ENCODE measurements at regions not wholly inside any gene's neighbourhood (a gene's known extent, or its start where the extent isn't known, plus 50 kb on each side); places are given as distances from the start of the nearest gene placed in this dataset.
"Not testable (repeated sequence)": the region's sequence is repeated elsewhere in the genome, so short reads cannot be mapped to it uniquely, and the experiment has no call there.

DNA sequence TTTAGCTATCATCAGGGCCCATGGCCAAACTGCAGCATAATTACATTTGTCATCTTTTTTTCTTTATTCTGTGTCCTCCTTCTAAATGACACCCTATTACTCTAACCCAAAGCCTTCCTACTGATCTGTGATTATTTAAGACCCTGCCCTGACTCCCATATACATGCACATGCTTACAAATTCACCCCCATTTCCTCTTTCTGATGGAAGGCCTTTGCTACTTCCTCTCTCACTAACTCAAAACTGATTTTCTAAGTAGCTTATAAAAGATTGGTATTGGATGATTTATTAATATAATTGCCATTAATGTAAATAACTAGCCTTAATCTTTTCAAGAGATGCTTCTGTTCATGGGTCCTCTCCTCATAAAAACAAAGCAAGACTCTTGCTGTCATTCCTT lies 179.2 kb downstream of the EDEM1 start:
- DNase-seq: no peak

DNA sequence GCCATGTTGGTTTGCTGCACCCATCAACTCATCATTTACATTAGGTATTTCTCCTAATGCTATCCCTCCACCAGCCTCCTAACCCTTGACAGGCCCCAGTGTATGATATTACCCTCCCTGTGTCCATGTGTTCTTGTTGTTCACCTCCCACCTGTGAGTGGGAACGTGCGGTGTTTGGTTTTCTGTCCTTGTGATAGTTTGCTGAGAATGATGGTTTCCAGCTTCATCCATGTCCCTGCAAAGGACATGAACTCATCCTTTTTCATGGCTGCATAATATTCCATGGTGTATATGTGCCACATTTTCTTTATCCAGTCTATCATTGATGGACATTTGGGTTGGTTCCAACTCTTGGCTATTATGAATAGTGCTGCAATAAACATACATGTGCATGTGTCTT lies 184.0 kb downstream of the EDEM1 start:
- not testable (repeated sequence) for DNase-seq

GRCh38 chr3:5376761-5377160 lies 189.3 kb downstream of the EDEM1 start:
- no peak for DNase-seq

GRCh38 chr3:5379266-5379665 lies 191.8 kb downstream of the EDEM1 start:
- not testable (repeated sequence) for DNase-seq

GRCh38 chr3:5383486-5384263 lies 196.2 kb downstream of the EDEM1 start:
- DNase-seq: not testable (repeated sequence)

DNA sequence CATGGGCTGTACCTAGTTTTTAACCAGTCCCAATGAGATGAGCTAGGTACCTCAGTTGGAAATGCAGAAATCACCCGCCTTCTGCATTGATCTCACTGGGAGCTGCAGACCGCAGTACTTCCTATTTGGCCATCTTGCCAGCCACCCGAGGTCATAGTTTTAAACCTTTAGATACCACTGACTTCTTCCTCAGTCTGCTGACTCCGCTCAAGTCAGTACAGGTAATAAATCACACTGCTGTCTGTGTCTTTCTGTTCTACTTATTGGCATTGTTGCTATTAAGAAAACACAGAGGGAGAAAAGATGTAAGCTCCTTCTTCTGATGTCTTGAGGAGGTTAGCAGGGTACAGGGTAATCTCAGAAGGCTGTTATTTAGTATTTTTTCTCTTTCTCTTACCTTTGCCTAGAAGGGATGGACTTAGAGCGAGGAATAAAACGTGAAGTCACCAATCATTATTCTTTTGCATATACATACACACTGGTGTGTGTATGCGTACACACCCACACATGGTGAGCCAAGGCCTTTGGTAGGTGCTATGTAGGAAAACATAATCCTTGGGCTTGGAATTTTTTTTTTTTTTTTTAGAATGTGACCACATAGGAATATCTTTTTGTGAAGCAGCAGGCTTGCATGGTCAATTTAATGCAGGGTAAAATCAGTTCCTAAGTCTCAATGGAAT lies 197.2 kb downstream of the EDEM1 start:
- no peak for DNase-seq

DNA sequence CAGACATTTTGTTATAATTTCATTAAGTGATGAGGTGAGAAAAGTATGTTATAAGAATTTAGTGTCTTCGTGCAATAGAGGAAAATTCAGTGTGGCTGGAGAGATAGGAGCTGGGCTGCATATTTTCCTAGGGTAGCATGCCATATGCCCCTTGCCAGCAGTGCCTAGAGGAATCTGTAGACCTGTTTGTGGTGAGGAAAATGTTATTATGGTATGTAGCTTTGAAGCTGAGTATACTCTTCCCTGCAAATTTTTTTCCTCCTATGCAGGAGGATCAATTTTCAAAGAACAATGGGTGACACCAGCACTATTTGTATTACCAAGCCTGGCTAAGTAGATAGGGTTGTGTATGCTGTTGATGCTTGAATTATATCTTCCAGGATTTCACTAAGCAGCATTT lies 200.6 kb downstream of the EDEM1 start:
- no peak for DNase-seq

DNA sequence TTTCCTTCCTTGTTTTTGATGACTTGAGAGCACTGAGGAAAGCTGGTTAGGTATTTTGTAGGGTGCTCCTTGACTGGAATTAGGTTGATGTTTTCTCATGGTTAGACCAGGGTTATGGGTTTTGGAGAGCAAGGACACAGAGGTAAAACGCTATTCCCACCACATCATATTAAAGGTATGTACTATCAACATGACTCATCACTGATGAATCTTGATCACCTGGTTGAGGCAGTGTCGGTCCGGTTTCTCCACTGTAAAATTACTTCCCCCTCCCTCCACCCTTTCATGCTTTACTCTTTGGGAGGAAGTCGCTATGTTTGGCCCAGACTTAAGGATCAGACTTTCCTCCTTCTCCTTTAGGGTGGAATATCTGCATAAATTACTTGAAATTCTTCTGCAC lies 201.6 kb downstream of the EDEM1 start:
- no peak for DNase-seq

GRCh38 chr3:5390221-5390620 lies 202.7 kb downstream of the EDEM1 start:
- no peak for DNase-seq

DNA sequence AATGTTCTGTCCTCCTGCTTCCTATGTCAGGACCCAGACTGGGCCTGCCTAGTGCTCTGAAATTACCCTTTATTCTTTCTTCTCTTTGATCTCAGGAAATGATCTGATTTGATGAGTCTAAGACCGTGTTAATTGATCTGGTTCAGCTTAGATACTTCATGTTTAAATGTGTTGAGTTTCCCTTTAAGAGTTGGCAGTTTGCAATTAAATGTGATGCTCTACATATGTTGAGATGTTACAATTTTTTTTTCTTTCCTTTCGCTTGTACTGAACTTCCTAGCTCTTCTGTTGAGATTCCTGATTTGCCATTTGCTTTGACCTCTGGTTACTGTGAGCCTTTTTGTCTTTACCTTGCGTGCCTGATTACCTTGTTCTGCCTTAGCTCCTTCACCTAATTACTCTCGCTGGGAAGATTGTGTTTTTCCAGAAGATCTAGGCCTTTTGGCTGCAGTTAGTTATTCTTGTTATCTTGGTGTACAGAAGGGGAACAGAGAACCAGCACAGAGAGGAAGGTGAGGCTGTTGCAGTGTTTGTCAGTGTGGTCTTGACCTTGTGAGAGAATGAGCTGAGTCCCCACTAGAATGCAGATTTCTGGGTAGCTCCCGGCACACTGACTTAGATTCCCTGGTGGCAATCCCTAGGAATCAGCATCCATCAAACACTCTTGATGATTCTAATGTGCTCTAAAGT lies 203.6 kb downstream of the EDEM1 start:
- DNase-seq: no peak

DNA sequence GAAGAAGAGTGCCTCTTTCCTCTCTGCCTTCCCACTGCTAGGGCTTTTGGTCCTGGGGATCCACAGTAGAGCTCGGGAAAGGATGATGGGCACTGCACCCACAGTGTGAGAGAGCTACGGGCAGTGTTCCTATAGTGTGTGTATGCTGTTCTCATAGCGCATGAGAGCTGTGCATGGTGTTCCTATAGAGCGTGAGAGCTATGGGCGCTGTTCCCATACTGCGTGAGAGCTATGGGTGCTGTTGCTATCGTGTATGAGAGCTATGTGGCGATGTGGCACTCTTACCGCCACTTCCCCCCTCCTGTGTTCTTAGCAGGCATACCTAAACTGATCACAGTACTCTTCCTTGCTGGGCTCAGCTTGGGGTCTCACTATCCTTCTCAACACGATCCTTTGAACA lies 213.5 kb downstream of the EDEM1 start:
- no peak for DNase-seq

DNA sequence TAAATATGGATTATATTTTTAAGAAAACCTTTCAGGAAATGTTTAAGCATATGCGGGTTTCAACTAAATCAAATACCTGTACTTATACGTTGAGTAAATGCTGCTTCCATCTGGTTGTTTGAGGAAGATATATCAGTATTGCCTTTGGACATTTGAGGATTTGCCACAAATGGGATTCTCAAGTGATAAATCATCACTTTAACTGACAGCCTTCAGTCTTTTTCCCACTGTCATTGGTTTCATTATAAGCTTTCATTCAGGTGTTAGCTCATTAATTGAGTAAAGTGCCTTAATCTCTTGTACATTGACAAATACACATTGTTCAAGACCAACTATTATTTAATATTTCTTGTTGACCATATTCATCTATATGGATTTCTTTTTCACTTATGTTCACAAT lies 217.2 kb downstream of the EDEM1 start:
- DNase-seq: no peak

DNA sequence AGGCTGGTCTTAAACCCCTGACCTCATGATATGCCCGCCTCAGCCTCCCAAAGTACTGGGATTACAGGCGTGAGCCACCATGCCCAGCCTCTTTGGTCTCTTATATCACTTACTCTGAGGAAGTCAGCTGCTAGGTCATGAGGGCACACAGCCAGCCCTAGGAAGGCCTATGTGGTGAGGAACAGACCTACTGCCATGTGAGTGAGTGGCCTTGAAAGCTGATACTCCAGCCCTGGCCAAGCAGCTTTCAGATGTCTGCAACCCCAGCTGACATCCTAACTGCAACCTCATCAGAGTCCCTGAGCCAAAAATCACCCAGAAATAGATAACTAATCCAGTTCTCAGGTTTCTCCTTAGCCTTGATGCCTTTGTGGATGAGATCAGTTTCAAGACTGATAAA lies 224.3 kb downstream of the EDEM1 start:
- DNase-seq: no peak

GRCh38 chr3:5423076-5423475 lies 235.6 kb downstream of the EDEM1 start:
- DNase-seq: no peak

- DNase-seq: no peak
Observed at GRCh38 chr3:5423523-5423922, 236.0 kb downstream of the EDEM1 start.

DNA sequence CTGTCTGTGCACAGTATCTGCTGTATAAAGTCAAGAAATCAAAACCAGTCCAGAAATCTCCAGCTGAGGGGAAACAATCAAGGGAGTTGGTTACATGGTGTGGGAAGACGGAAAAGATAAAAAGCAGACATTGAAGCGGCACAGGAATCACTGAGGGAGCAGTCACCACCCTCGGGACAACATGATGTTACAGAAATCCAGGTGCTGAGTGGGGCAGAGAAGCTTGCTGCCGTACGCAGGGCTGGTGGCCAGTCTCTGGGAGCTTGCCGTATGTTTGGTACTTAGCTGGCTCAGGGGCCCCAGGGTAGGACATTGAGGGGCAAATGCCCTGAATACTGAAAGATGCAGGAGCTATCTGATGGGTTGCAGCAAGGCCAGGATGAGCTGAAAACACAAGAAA lies 237.9 kb downstream of the EDEM1 start:
- DNase-seq: no peak

DNA sequence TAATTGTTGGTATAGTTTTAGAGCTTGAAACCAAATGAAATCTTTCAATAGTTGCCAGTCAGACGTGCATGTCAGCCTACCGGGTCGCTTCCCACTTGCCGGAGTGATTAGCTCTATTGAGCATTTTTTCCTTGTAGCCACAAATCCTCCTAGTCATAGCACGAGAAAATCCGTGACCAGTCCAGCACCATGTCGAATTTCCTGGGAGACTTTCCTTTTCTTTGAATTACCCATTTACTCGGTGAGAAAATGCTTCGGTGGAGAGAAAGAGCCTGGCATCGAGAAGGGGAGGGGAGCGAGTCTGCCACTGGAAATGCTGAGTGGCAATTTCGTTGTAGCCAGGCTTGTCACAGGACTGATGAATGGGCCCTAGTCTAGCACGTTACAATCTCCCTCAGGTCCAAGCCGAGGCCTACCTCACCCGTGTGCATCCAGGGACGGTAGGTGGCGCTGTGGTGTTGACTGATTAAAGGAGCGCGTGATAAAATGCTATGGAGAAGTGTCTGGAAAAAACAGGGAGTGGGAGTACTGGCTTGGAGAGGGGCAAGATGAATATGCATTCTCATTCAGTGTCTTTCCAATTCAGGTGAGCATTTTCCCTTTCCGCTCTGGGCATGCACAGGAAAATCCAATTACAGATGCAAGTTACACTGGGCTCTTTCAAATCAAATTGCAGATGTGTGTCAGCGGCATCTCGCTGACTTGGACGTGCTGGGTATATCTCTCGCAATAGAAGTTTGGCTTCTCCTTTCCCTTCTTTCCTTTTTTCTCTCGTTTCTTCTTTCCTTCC lies 238.8 kb downstream of the EDEM1 start:
- peak; percentile 86 for DNase-seq

DNA sequence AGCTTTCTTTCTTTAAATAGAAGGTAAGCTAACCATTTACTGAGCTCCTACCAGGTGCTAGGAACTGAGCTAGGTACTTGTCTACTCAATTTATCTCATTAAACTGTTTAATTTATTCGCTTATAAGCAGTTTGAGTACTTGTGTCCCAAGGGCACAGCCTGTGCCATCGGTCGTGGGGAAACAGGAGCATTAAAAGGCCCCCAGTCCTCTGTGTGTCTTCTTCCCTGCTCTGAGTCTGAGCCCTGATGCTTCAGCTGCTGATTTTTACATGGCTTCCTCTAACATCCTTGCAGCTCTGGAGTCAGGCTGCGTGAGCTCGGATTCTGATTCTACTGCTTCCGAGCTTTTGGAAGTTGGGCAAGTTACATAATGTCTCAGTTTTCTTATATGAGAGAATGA lies 239.5 kb downstream of the EDEM1 start:
- DNase-seq: no peak

DNA sequence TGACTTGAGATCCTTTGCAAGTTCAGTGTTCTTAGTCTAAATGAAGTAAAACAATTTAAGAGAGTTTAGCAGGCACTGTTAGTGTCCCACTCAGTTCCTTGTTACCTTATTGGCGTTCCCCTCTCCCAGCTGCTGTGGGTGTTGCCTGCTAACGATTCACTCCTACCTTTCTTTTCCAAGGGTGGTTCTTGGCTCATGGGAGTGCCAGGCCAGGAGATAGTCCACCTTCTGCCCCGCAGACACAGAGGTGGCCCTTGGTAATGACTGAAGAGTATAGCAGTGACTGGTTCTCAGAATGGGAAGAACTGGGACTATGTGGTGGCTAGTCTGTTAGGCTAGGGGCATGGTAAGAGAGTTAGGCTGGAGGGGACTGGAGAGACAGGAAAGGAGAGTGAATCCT lies 240.4 kb downstream of the EDEM1 start:
- no peak for DNase-seq

DNA sequence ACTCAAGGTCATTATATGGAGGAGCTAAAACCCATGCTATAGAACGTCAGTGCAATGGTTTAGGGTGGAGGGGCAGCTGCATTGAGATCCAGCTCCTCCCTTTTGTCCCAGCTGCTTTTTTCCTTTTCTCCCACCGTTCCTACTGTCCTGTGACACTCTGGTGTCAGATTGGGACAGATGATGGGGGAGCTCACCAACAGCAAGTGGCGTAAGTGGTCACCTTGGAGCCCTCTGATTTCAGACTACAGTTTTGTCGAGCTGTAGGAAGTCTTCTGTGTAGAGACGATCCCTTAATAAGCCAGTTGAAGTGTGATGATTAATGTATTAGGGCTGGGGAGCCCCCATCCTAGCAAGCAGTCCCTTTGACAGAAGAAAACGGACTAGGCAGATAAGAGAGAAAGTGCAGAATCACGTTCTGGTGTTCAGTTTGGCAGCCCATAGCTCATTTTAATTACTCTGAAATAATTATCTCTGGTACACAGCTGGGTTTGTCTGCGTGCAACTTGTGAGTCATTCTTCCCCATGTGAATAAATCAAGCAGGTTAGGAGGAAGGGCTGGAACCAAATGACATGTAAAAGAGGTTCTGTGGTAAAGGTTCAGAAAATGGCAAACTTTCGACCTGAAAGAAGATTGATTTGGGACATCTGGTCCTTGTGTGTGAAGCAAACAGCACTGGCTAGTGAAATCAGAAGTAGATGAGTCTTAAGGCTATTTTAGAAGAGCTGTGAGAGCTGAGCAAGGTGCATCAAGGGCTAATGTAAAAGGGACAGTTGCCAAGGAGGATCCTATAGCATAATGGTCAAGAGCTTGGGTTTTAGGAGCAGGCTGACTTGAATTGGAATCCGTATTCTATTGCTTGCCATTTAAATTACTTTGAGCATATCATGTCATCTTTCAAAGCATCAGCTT lies 241.4 kb downstream of the EDEM1 start:
- DNase-seq: no peak

DNA sequence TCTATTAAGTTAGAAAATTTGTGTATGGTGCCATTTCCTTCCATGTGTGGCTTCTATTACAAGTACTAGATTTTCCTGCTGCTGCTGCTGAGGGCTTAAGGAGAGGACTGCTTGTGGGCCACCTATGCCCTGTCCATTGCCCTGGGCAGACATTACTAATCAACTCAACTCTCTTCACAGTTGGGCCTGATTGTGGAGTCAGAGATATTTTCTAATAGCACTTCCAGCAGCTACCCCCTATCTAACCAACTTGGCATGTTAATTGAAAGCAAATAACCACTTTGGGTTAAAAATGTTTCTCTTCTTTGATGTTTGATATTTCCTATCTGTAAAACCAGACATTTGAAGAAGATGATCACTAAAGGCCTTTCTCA lies 242.0 kb downstream of the EDEM1 start:
- no peak for DNase-seq

GRCh38 chr3:5430701-5431100 lies 243.2 kb downstream of the EDEM1 start:
- DNase-seq: no peak

Data from right forelimb (tissue), 1 donor.